ENCODE measurements at regions not wholly inside any gene's neighbourhood (a gene's known extent, or its start where the extent isn't known, plus 50 kb on each side); places are given as distances from the start of the nearest gene placed in this dataset.

GRCh38 chrX:139360356-139360755 lies 170.2 kb upstream of the F9 start:
- TF ChIP-seq CTCF (IDR thresholded peaks at IDR 0.05; ENCODE audit: insufficient read depth, low read length), result no peak
- TF ChIP-seq POLR2AphosphoS5 (IDR thresholded peaks at IDR 0.05; ENCODE audit: low read depth), result no peak
- TF ChIP-seq REST (IDR thresholded peaks at IDR 0.05; ENCODE audit: insufficient replicate concordance, low read depth), result no peak
- TF ChIP-seq SPI1 (IDR thresholded peaks at IDR 0.05; ENCODE audit: borderline replicate concordance, low read depth), result no peak

Measured in HL-60 (cell line).